Effector memory CD8-positive, alpha-beta T cell (primary cell): ENCODE measurements at regions not wholly inside any gene's neighbourhood (a gene's known extent, or its start where the extent isn't known, plus 50 kb on each side); places are given as distances from the start of the nearest gene placed in this dataset.
"Not testable (repeated sequence)": the region's sequence is repeated elsewhere in the genome, so short reads cannot be mapped to it uniquely, and the experiment has no call there.

Experiments used
- ATAC-seq: fragments of 150-1000 bp; cut with Tn5 transposase; replicated peaks from 2 replicates; pipeline ENCODE4 v1.10.0; 2021; ENCODE audit warnings: mild to moderate bottlenecking, moderate library complexity
- DNase-seq, 3 experiments: peaks; one replicate each; pipeline ENCODE4 v3.0.0; 2021
- H3K27ac Mint-ChIP-seq, 2 donors: one replicate each; pipeline ENCODE4 v1.8.0; 2022; ENCODE audit warnings: mild to moderate bottlenecking in 2 of 2, mixed read lengths in 2 of 2, moderate library complexity in 2 of 2
- H3K27me3 Mint-ChIP-seq, 2 donors: one replicate each; pipeline ENCODE4 v1.8.0; 2022; ENCODE audit warnings: mixed read lengths in 2 of 2
- H3K36me3 Mint-ChIP-seq: one replicate; pipeline ENCODE4 v1.8.0; 2022; ENCODE audit warnings: mild to moderate bottlenecking, moderate library complexity, mixed read lengths; ENCODE audit not compliant: insufficient read depth
- H3K4me1 Mint-ChIP-seq, 2 donors: one replicate each; pipeline ENCODE4 v1.8.0; 2022; ENCODE audit warnings: low read depth in 2 of 2, mixed read lengths in 2 of 2
- H3K4me3 Mint-ChIP-seq, 2 donors: one replicate each; pipeline ENCODE4 v1.8.0; 2022; ENCODE audit warnings: mild to moderate bottlenecking in 2 of 2, mixed read lengths in 2 of 2, moderate library complexity in 2 of 2
- H3K9me3 Mint-ChIP-seq, 2 donors: one replicate each; pipeline ENCODE4 v1.8.0; 2022; ENCODE audit warnings: mixed read lengths in 2 of 2

DNA sequence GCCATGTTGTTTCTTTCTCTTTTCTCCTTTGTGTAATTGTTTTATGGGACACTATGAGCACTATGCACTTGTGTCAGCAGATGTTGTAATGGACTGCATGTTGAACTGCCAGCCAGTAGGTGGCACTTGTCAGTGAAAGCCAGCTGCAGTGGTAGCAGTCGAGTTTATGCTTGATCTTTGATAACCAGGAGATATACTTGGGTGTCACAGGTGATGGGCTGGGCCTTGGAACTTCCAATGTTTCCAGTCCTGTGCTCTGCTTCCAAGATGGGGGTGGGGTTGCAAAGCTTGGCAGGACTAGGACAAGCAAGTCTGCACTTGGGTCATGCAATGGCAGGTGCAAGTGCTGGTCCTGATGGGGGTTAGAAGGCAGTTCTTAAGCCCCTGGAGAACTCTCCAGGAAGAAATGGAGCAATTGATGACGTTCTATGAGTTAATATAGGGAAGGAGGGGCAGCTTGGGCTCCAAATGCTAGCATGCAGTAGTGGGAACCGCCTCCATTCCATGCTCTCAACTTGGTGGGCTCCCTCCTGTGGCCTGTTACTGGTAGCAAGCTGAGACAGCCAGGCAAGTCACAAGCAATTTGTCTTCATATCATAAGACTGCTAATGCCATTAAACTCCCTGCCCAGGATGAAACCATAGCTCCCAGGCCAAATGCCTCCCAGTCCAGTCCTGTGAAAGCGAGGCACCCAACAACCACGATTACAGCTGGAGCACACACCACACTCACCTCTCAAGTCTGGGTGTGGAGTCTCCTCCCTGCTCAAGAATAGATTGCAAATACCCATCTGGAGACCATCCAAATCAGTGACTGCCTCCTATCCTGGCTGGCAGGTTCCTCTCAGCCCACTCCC is 287.2 kb downstream of the CGGBP1 start:
- DNase-seq = peak; percentile 7 to 10 (median 8)
- H3K4me3 Mint-ChIP-seq = no peak overlapping the region
- no peaks in the 10 kb centered on the region for H3K4me1 Mint-ChIP-seq
- ATAC-seq = peak; percentile 83
- no peaks in the 10 kb centered on the region for H3K36me3 Mint-ChIP-seq
- peaks cover 0 to 1% of the 10 kb centered on the region in 2 donors for H3K9me3 Mint-ChIP-seq
- peaks cover 36 to 37% of the 10 kb centered on the region in 2 donors for H3K27me3 Mint-ChIP-seq
- H3K27ac Mint-ChIP-seq = no peak overlapping the region

DNA sequence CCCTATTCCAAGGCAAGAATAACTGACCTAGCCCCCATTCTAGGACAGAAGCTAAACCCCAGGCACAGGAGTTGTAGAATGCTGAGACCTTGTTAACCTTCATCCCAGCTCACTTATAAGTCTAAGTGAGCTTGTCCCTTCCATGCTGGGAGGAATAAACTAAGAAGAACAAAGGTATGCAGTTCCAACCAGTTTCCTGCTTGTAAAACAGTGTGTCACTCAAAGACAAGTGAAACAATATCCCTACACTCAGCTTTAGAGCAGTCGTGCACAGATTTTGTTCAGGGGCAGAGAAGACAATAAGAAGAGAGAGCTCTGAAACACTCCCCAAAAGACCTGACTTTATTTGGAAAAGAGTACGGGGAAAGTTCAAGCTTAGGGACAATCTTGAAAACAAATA is 292.1 kb downstream of the CGGBP1 start:
- H3K4me3 Mint-ChIP-seq = no peak overlapping the region
- no peaks in the 10 kb centered on the region for H3K9me3 Mint-ChIP-seq
- H3K4me1 Mint-ChIP-seq = no peaks in the 10 kb centered on the region
- peaks cover 10 to 15% of the 10 kb centered on the region in 2 donors for H3K27me3 Mint-ChIP-seq
- no peaks in the 10 kb centered on the region for H3K36me3 Mint-ChIP-seq
- no peak for ATAC-seq
- no peak for DNase-seq
- H3K27ac Mint-ChIP-seq = no peak overlapping the region

DNA sequence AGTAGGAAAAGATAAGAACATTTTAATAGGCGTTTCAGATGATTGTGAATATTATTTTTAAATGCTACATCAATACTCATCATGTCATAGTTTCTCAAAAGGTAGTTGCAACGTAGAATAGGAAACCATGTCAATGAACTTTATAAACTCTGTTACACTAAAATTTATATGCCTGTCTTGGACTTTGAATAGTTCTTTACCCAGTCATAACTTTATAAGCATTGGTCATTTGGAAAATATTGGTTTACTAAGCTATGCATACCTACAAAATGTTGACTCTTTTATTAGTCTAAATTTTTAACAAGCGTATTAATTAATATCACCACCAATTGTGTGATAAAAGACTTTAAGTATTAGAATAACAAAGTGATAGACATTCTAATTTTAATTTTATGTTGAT is 293.5 kb downstream of the CGGBP1 start:
- H3K4me3 Mint-ChIP-seq = no peak overlapping the region
- no peak for DNase-seq
- no peaks in the 10 kb centered on the region for H3K36me3 Mint-ChIP-seq
- peaks cover 8 to 9% of the 10 kb centered on the region in 2 donors for H3K27me3 Mint-ChIP-seq
- ATAC-seq = no peak
- H3K27ac Mint-ChIP-seq = no peak overlapping the region
- no peaks in the 10 kb centered on the region for H3K4me1 Mint-ChIP-seq
- no peaks in the 10 kb centered on the region for H3K9me3 Mint-ChIP-seq

DNA sequence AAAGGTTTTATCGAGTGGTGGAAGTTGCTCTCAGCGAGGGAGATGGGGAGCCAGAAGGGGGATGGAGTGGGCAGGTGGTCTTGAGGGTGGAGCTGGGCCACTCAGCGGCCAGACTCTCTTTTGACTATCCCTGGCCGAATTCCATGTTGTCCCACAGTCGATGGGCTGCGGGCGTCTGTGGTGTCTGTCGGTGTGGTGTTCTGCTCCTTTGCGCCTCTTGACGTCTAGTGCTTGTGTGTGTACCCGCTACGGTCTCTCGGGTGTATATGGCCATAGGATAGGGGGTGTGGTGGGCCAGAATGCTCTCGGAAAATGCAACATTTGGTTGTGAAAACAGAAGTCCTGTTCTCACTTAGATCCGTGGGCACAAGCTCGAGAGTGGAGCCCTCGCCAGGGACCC is 297.0 kb downstream of the CGGBP1 start:
- Mint-ChIP-seq H3K4me1 (no peaks in the 10 kb centered on the region), H3K36me3 (no peaks in the 10 kb centered on the region), H3K9me3 (no peaks in the 10 kb centered on the region)

DNA sequence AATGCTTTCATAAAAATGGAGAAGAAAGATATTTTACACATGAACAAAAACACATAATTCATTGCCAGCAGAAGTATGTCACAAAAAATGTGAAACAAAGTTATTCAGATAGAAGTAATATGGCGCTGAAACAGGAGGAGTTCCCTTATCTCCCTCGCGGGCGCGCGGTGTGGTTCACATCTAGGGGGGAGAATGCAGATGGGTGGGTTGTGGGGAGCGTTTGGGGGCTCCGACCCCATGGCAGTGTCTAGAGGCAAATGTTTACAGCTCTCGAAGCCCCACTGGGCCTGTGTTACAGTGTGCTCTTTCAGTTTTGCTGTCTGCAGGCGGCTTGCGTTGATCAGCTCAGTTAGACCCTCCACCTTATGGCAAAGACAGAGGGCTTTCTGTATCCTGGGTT is 297.5 kb downstream of the CGGBP1 start:
- H3K9me3 Mint-ChIP-seq = no peaks in the 10 kb centered on the region

More for the DNA sequence above, 297.0 kb downstream of the CGGBP1 start:
- DNase-seq (no peak), ATAC-seq (no peak)
- no peaks in the 10 kb centered on the region for H3K27me3 Mint-ChIP-seq
- no peak overlapping the region for H3K27ac Mint-ChIP-seq
- H3K4me3 Mint-ChIP-seq = no peak overlapping the region

DNA sequence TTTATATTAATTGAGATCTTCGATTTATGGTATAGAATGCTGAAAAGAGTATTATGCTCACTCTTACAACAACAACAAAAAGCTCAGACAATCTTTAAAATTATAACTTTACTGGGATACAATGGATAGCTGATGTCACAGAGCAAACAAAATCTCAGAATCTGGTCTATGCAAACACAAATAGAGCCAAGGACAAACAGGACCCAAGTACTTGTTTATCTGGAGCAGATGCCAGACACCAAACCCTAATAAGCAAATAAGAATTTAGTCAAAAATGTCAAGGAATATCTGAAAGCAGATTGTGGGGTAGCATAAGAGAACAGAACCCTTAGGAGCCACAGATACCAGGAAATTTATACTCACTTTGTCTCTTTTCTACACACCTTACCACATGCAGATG is 302.2 kb downstream of the CGGBP1 start:
- peaks cover 0 to 11% of the 10 kb centered on the region in 2 donors for H3K27me3 Mint-ChIP-seq
- ATAC-seq (no peak), DNase-seq (no peak)
- no peaks in the 10 kb centered on the region for H3K4me1 Mint-ChIP-seq
- H3K4me3 Mint-ChIP-seq = no peak overlapping the region
- no peak overlapping the region for H3K27ac Mint-ChIP-seq
- no peaks in the 10 kb centered on the region for H3K36me3 Mint-ChIP-seq
- H3K9me3 Mint-ChIP-seq = no peaks in the 10 kb centered on the region

More for the DNA sequence above, 297.5 kb downstream of the CGGBP1 start:
- H3K4me3 Mint-ChIP-seq = no peak overlapping the region
- H3K27me3 Mint-ChIP-seq = no peaks in the 10 kb centered on the region
- H3K36me3 Mint-ChIP-seq = no peaks in the 10 kb centered on the region
- ATAC-seq (no peak), DNase-seq (no peak)
- H3K27ac Mint-ChIP-seq = no peak overlapping the region
- no peaks in the 10 kb centered on the region for H3K4me1 Mint-ChIP-seq

DNA sequence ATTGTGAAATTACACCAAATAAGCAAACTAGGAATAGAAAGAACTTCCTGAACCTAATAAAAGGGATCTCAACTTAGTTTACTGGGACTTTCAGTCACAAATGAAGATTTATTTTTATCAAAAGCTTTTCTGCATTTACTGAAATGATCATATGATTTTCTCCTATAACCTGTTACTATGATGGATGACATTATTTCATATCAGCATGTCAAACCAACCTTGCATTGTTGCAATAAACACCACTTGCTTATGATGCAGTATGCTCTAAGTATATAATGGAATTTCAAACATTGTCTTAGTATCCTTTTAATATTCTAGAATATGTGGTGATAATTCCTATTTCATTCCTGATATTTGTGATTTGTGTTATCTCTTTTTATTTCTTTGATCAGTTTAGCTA is 303.0 kb downstream of the CGGBP1 start:
- no peak for DNase-seq
- H3K27me3 Mint-ChIP-seq = peaks cover 0 to 11% of the 10 kb centered on the region in 2 donors
- H3K4me1 Mint-ChIP-seq = no peaks in the 10 kb centered on the region
- no peaks in the 10 kb centered on the region for H3K36me3 Mint-ChIP-seq
- no peaks in the 10 kb centered on the region for H3K9me3 Mint-ChIP-seq
- H3K4me3 Mint-ChIP-seq = no peak overlapping the region
- no peak overlapping the region for H3K27ac Mint-ChIP-seq
- no peak for ATAC-seq

DNA sequence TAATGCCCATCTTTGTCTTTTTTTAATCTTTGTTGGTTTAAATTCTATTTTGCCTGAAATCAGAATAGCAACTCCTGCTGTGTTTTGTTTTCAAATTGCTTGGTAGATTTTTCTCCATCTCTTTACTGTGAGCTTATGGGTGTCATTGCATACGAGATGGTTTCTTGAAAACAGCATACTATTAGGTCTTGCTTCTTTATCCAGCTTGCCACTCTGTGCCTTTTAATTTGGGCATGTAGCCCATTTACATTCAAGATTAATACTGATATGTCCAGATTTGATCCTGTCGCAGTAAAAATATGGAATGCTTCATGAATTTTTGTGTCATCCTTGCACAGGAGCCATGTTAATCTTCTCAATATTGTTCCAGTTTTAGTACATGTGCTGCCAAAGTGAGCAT is 316.6 kb downstream of the CGGBP1 start:
- ATAC-seq = no peak
- no peak for DNase-seq
- Mint-ChIP-seq H3K36me3 (no peaks in the 10 kb centered on the region), H3K4me3 (no peak overlapping the region), H3K27me3 (no peaks in the 10 kb centered on the region), H3K4me1 (no peaks in the 10 kb centered on the region), H3K27ac (no peak overlapping the region), H3K9me3 (peaks cover 0 to 11% of the 10 kb centered on the region in 2 donors)

DNA sequence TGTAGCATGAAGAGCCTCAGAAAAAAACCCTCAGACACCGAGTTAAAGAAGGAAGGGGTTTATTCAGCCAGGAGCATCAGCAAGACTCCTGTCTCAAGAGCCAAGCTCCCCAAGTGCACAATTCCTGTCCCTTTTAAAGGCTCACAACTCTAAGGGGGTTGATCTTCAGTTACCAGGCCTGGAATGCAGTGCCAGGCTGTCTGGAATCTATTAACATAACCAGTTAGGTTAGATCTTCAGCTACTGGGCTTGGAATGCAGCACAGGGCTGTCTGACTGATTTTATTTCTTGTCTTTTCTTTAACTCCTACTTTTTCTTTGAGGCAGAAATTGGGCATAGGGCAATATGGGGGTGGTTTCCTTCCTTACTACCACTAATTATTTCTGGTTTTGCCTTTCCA is 317.9 kb downstream of the CGGBP1 start:
- not testable (repeated sequence) for DNase-seq, H3K36me3 Mint-ChIP-seq, ATAC-seq, H3K4me1 Mint-ChIP-seq, H3K27me3 Mint-ChIP-seq, H3K4me3 Mint-ChIP-seq, H3K27ac Mint-ChIP-seq
- peaks cover 0 to 11% of the 10 kb centered on the region in 2 donors for H3K9me3 Mint-ChIP-seq

DNA sequence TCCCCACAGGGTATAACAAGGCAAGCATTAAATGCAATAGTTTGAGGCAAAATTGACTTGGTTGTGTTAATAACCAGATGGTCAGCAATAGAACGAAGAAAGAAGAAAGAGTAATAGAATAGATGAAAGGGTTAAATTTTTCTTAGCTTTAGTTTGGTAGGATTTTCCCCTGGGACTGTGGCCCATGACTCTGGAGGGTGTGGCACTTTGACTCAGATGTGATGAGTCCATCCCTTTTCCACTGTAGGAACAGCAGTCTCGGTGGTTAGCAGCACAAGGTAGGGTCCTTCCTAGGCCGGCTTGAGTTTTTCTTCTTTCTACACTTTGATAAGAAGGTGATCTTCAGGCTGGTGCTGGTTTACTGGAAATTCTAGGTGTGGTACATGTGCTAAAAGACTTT is 321.0 kb downstream of the CGGBP1 start:
- H3K9me3 Mint-ChIP-seq = peaks cover 0 to 11% of the 10 kb centered on the region in 2 donors
- H3K27ac Mint-ChIP-seq, H3K4me1 Mint-ChIP-seq, ATAC-seq, H3K27me3 Mint-ChIP-seq, H3K36me3 Mint-ChIP-seq, DNase-seq, H3K4me3 Mint-ChIP-seq: not testable (repeated sequence)

DNA sequence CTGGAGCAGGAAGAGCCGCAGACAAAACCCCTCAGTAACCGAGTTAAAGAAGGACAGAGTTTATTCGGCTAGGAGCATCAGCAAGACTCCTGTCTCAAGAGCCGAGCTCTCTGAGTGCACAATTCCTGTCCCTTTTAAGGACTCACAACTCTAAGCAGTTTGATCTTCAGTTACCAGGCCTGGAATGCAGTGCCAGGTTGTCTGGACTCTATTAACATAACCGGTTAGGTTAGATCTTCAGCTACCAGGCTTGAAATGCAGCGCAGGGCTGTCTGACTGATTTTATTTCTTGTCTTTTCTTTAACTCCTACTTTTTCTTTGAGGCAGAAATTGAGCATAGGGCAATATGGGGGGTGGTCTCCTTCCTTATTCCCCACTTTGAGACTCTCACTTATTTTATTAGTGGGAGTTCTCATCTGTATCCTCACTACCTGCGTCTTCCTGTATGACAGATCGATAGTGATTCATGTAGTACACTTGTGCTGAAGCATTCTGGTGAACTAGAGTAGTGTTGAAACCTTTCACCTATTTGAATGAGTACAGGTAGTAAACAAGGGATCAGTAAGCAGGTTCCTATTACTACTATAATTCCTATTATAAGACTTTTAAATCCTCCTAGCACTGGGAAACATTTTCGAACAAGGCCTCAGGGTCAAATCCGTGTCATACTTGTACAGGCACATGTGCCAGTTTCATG is 325.0 kb downstream of the CGGBP1 start:
- no peak overlapping the region for H3K27ac Mint-ChIP-seq
- ATAC-seq (no peak), DNase-seq (no peak)
- H3K9me3 Mint-ChIP-seq = peaks cover 0 to 3% of the 10 kb centered on the region in 2 donors
- H3K4me1 Mint-ChIP-seq = no peaks in the 10 kb centered on the region
- no peak overlapping the region for H3K4me3 Mint-ChIP-seq
- H3K36me3 Mint-ChIP-seq = no peaks in the 10 kb centered on the region
- no peaks in the 10 kb centered on the region for H3K27me3 Mint-ChIP-seq

DNA sequence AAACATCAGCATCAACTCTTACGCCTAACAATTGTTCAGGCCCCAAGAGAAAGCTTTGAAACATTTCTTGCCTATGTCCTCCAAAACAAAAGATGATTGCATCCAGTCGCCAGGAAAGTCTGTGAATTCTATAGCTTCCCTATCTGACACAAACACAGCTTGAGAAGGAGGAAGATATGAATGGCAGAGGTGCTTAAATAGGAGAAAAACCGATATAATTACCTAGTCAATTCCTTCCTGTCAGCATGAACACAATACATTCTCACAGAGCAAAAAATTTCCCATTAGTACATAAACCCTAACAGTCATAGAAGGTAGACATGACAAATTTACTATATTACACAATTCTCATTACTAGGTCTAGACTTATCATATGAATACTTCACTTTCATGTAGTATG is 326.5 kb downstream of the CGGBP1 start:
- H3K4me3 Mint-ChIP-seq = no peak overlapping the region
- no peaks in the 10 kb centered on the region for H3K4me1 Mint-ChIP-seq
- H3K9me3 Mint-ChIP-seq = no peaks in the 10 kb centered on the region
- no peak for DNase-seq
- no peaks in the 10 kb centered on the region for H3K36me3 Mint-ChIP-seq
- no peaks in the 10 kb centered on the region for H3K27me3 Mint-ChIP-seq
- no peak for ATAC-seq
- H3K27ac Mint-ChIP-seq = no peak overlapping the region

DNA sequence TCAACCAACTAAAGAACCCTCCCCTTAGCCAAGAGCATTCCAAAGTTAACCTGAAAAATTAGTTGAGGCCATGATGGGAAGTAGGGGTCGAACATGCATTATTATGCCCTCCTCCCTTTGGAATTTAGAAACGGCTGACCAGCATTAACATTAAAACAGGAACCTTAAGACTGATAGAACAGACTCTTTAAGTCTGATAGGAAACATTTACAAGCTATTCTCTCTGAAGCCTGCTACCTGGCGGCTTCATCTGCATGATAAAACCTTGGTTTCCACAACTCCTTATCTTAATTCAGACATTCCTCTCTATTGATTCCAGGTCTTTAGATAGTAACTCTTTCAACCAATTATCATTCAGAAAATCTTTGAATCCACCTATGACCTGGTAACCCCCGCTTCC is 331.0 kb downstream of the CGGBP1 start:
- Mint-ChIP-seq H3K36me3 (no peaks in the 10 kb centered on the region), H3K27ac (no peak overlapping the region), H3K9me3 (peaks cover 0 to 7% of the 10 kb centered on the region in 2 donors), H3K4me1 (no peaks in the 10 kb centered on the region), H3K27me3 (peaks cover 0 to 12% of the 10 kb centered on the region in 2 donors), H3K4me3 (no peak overlapping the region)
- DNase-seq (no peak), ATAC-seq (no peak)

DNA sequence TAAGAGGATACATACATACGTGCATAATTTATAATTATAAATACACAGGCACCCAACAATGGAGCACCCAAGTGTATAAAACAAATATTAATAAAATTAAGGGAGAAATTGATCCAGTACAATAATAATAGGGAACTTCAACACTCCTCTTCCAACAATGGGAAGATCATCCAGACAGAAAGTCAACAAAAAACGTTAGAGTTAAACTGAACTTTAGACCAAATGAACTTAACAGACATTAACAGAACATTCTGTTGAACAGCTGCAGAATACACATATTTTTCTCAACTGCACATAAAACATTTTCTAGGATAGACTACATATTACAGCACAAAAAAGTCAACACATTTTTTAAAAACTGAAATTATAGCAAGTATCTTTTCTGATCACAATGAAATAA is 339.7 kb downstream of the CGGBP1 start:
- no peaks in the 10 kb centered on the region for H3K4me1 Mint-ChIP-seq
- no peak overlapping the region for H3K27ac Mint-ChIP-seq
- no peaks in the 10 kb centered on the region for H3K36me3 Mint-ChIP-seq
- peaks cover 0 to 2% of the 10 kb centered on the region in 2 donors for H3K9me3 Mint-ChIP-seq
- H3K27me3 Mint-ChIP-seq = no peaks in the 10 kb centered on the region
- no peak for DNase-seq
- ATAC-seq = no peak
- no peak overlapping the region for H3K4me3 Mint-ChIP-seq
